ENCODE measurements at regions not wholly inside any gene's neighbourhood (a gene's known extent, or its start where the extent isn't known, plus 50 kb on each side); places are given as distances from the start of the nearest gene placed in this dataset.

GRCh38 chr20:40108321-40108720 lies 580.7 kb downstream of the MAFB start:
- H4K20me1 ChIP-seq (ENCODE audit: insufficient read depth, low read length) = no peaks in the 10 kb centered on the region
- no peaks in the 10 kb centered on the region for H3K4me1 ChIP-seq (ENCODE audit: insufficient read depth, low read length)
- H3K27ac ChIP-seq (ENCODE audit: low read depth, low read length) = no peak overlapping the region
- no peaks in the 10 kb centered on the region for H3K9me3 ChIP-seq (ENCODE audit: low read depth, low read length)
- H3K36me3 ChIP-seq (ENCODE audit: insufficient read depth, low read length) = no peaks in the 10 kb centered on the region
- TF ChIP-seq CTCF (IDR thresholded peaks at IDR 0.05; ENCODE audit: extremely low read depth, low read depth, low read length) = no peak
- no peak overlapping the region for H3K4me2 ChIP-seq (ENCODE audit: insufficient read depth, low read length)
- H3K4me3 ChIP-seq (ENCODE audit: insufficient read depth, low read length) = no peak overlapping the region
- no peak overlapping the region for H2AFZ ChIP-seq (ENCODE audit: low read length)
- H3K79me2 ChIP-seq (ENCODE audit: insufficient read depth, low read length) = no peaks in the 10 kb centered on the region
- H3K27me3 ChIP-seq (ENCODE audit: insufficient read depth, low read length) = no peaks in the 10 kb centered on the region
- DNase-seq (ENCODE audit: insufficient read length, low spot score, missing footprints) = no peak

- Histone ChIP-seq H3K36me3 (ENCODE audit: insufficient read depth, low read length) (no peaks in the 10 kb centered on the region), H3K27ac (ENCODE audit: low read depth, low read length) (no peak overlapping the region), H3K4me3 (ENCODE audit: insufficient read depth, low read length) (no peak overlapping the region), H3K9me3 (ENCODE audit: low read depth, low read length) (no peaks in the 10 kb centered on the region), H3K4me2 (ENCODE audit: insufficient read depth, low read length) (no peak overlapping the region), H2AFZ (ENCODE audit: low read length) (no peak overlapping the region), H4K20me1 (ENCODE audit: insufficient read depth, low read length) (no peaks in the 10 kb centered on the region), H3K27me3 (ENCODE audit: insufficient read depth, low read length) (no peaks in the 10 kb centered on the region), H3K79me2 (ENCODE audit: insufficient read depth, low read length) (no peaks in the 10 kb centered on the region), H3K4me1 (ENCODE audit: insufficient read depth, low read length) (no peaks in the 10 kb centered on the region)
- DNase-seq (ENCODE audit: insufficient read length, low spot score, missing footprints) = no peak
- TF ChIP-seq CTCF (IDR thresholded peaks at IDR 0.05; ENCODE audit: extremely low read depth, low read depth, low read length) = no peak
Measured at GRCh38 chr20:40104959-40105358, 584.1 kb downstream of the MAFB start.

GRCh38 chr20:40103420-40103819 lies 585.6 kb downstream of the MAFB start:
- no peak for DNase-seq (ENCODE audit: insufficient read length, low spot score, missing footprints)
- Histone ChIP-seq H4K20me1 (ENCODE audit: insufficient read depth, low read length) (no peaks in the 10 kb centered on the region), H3K27ac (ENCODE audit: low read depth, low read length) (no peak overlapping the region), H3K27me3 (ENCODE audit: insufficient read depth, low read length) (no peaks in the 10 kb centered on the region), H3K4me2 (ENCODE audit: insufficient read depth, low read length) (no peak overlapping the region), H3K79me2 (ENCODE audit: insufficient read depth, low read length) (no peaks in the 10 kb centered on the region), H3K9me3 (ENCODE audit: low read depth, low read length) (no peaks in the 10 kb centered on the region), H3K4me3 (ENCODE audit: insufficient read depth, low read length) (no peak overlapping the region), H3K36me3 (ENCODE audit: insufficient read depth, low read length) (no peaks in the 10 kb centered on the region), H2AFZ (ENCODE audit: low read length) (no peak overlapping the region), H3K4me1 (ENCODE audit: insufficient read depth, low read length) (no peaks in the 10 kb centered on the region)
- TF ChIP-seq CTCF (IDR thresholded peaks at IDR 0.05; ENCODE audit: extremely low read depth, low read depth, low read length) = no peak

GRCh38 chr20:40101560-40101959 lies 587.5 kb downstream of the MAFB start:
- no peaks in the 10 kb centered on the region for H3K27me3 ChIP-seq (ENCODE audit: insufficient read depth, low read length)
- TF ChIP-seq CTCF (IDR thresholded peaks at IDR 0.05; ENCODE audit: extremely low read depth, low read depth, low read length) = no peak
- H3K4me2 ChIP-seq (ENCODE audit: insufficient read depth, low read length) = no peak overlapping the region
- H3K36me3 ChIP-seq (ENCODE audit: insufficient read depth, low read length) = no peaks in the 10 kb centered on the region
- no peaks in the 10 kb centered on the region for H3K9me3 ChIP-seq (ENCODE audit: low read depth, low read length)
- H3K79me2 ChIP-seq (ENCODE audit: insufficient read depth, low read length) = no peaks in the 10 kb centered on the region
- H2AFZ ChIP-seq (ENCODE audit: low read length) = no peak overlapping the region
- DNase-seq (ENCODE audit: insufficient read length, low spot score, missing footprints) = no peak
- no peaks in the 10 kb centered on the region for H3K4me1 ChIP-seq (ENCODE audit: insufficient read depth, low read length)
- no peak overlapping the region for H3K27ac ChIP-seq (ENCODE audit: low read depth, low read length)
- H3K4me3 ChIP-seq (ENCODE audit: insufficient read depth, low read length) = no peak overlapping the region
- no peaks in the 10 kb centered on the region for H4K20me1 ChIP-seq (ENCODE audit: insufficient read depth, low read length)
